H9 (cell line): ENCODE measurements at regions not wholly inside any gene's neighbourhood (a gene's known extent, or its start where the extent isn't known, plus 50 kb on each side); places are given as distances from the start of the nearest gene placed in this dataset.

Source experiments
- DNase-seq: peaks from one replicate; pipeline ENCODE4 v3.0.0-alpha.2; 2017
- H2AFZ ChIP-seq: one replicate; pipeline ENCODE4 v1.6.1; 2013; ENCODE audit warnings: mild to moderate bottlenecking, low read length, control low read depth, moderate library complexity
- H2AK5ac ChIP-seq: 2 replicates; pipeline ENCODE4 v1.6.1; 2013; ENCODE audit warnings: low read length, control low read depth, mixed read lengths; ENCODE audit not compliant: insufficient read length
- H2BK120ac ChIP-seq: one replicate; pipeline ENCODE4 v1.6.1; 2013; ENCODE audit warnings: low read depth, mild to moderate bottlenecking, low read length, control low read depth, inconsistent platforms; ENCODE audit not compliant: poor library complexity, severe bottlenecking
- H2BK12ac ChIP-seq: 2 replicates; pipeline ENCODE4 v1.6.1; 2013; ENCODE audit warnings: low read length, control low read depth, mixed read lengths, low read depth; ENCODE audit not compliant: insufficient read length
- H2BK15ac ChIP-seq: 2 replicates; pipeline ENCODE4 v1.6.1; 2013; ENCODE audit warnings: low read depth, low read length, control low read depth
- H2BK20ac ChIP-seq: one replicate; pipeline ENCODE4 v1.6.1; 2013; ENCODE audit warnings: low read depth, mild to moderate bottlenecking, low read length, control low read depth, inconsistent platforms; ENCODE audit not compliant: poor library complexity, severe bottlenecking
- H2BK5ac ChIP-seq: 2 replicates; pipeline ENCODE4 v1.6.1; 2013; ENCODE audit warnings: low read length, control low read depth, mixed read lengths; ENCODE audit not compliant: insufficient read length
- H3K14ac ChIP-seq: 2 replicates; pipeline ENCODE4 v1.6.1; 2013; ENCODE audit warnings: low read length, control low read depth; ENCODE audit not compliant: insufficient read depth
- H3K18ac ChIP-seq: 2 replicates; pipeline ENCODE4 v1.6.1; 2013; ENCODE audit warnings: low read depth, mild to moderate bottlenecking, mixed read lengths, low read length, control low read depth; ENCODE audit not compliant: insufficient read length
- H3K23ac ChIP-seq: 2 replicates; pipeline ENCODE4 v1.6.1; 2013; ENCODE audit warnings: low read length, control low read depth, mixed read lengths, low read depth; ENCODE audit not compliant: insufficient read length
- H3K23me2 ChIP-seq: 2 replicates; pipeline ENCODE4 v1.6.1; 2013; ENCODE audit warnings: low read depth, mild to moderate bottlenecking, mixed read lengths, low read length, control low read depth; ENCODE audit not compliant: insufficient read length, poor library complexity, severe bottlenecking
- H3K27ac ChIP-seq: 2 replicates; pipeline ENCODE4 v1.5.1; 2013; ENCODE audit warnings: low read length, control low read depth, mixed read lengths, low read depth; ENCODE audit not compliant: insufficient read length
- H3K27me3 ChIP-seq: 2 replicates; pipeline ENCODE4 v1.6.1; 2013; ENCODE audit warnings: low read length, control low read depth, inconsistent platforms; ENCODE audit not compliant: insufficient read depth
- H3K4ac ChIP-seq: 2 replicates; pipeline ENCODE4 v1.6.1; 2013; ENCODE audit warnings: low read depth, mild to moderate bottlenecking, control low read depth, inconsistent platforms, low read length, moderate library complexity
- H3K4me1 ChIP-seq: 2 replicates; pipeline ENCODE4 v1.6.1; 2013; ENCODE audit warnings: low read length, control low read depth, inconsistent platforms; ENCODE audit not compliant: insufficient read depth
- H3K4me2 ChIP-seq: 2 replicates; pipeline ENCODE4 v1.6.1; 2013; ENCODE audit warnings: low read length, control low read depth, mixed read lengths; ENCODE audit not compliant: insufficient read length, insufficient read depth
- H3K56ac ChIP-seq: 2 replicates; pipeline ENCODE4 v1.6.1; 2013; ENCODE audit warnings: low read depth, mild to moderate bottlenecking, mixed read lengths, low read length, control low read depth; ENCODE audit not compliant: insufficient read length
- H3K79me1 ChIP-seq: 2 replicates; pipeline ENCODE4 v1.6.1; 2013; ENCODE audit warnings: low read depth, mild to moderate bottlenecking, moderate library complexity, low read length, control low read depth, inconsistent platforms; ENCODE audit not compliant: insufficient read depth, poor library complexity, severe bottlenecking
- H3K79me2 ChIP-seq: 2 replicates; pipeline ENCODE4 v1.6.1; 2013; ENCODE audit warnings: low read length, control low read depth, inconsistent platforms; ENCODE audit not compliant: insufficient read depth
- H3K9ac ChIP-seq: 2 replicates; pipeline ENCODE4 v1.6.1; 2013; ENCODE audit warnings: low read length, control low read depth, mixed read lengths; ENCODE audit not compliant: insufficient read length; ENCODE audit errors: extremely low read depth
- H3K9me3 ChIP-seq: one replicate; pipeline ENCODE4 v1.6.1; 2013; ENCODE audit warnings: low read depth, low read length, inconsistent platforms; ENCODE audit not compliant: control insufficient read depth
- H3T11ph ChIP-seq: one replicate; pipeline ENCODE4 v1.6.1; 2013; ENCODE audit warnings: mild to moderate bottlenecking, low read length, control low read depth, inconsistent platforms
- H4K20me1 ChIP-seq: one replicate; pipeline ENCODE4 v1.6.1; 2013; ENCODE audit not compliant: control insufficient read depth, insufficient read length, insufficient read depth
- H4K5ac ChIP-seq: 2 replicates; pipeline ENCODE4 v1.6.1; 2013; ENCODE audit warnings: low read depth, mild to moderate bottlenecking, mixed read lengths, low read length, control low read depth; ENCODE audit not compliant: insufficient read length
- H4K8ac ChIP-seq: replicated peaks from 2 replicates; pipeline ENCODE4 v1.6.1; 2013; ENCODE audit warnings: low read length, control low read depth, mixed read lengths, low read depth; ENCODE audit not compliant: insufficient read length
- H4K91ac ChIP-seq: 2 replicates; pipeline ENCODE4 v1.6.1; 2013; ENCODE audit warnings: low read depth, mild to moderate bottlenecking, moderate library complexity, mixed read lengths, low read length, control low read depth; ENCODE audit not compliant: insufficient read length
- H3K27ac Mint-ChIP-seq, 3 experiments: 2 replicates in 2 of 3; 3 replicates in 1 of 3; pipeline ENCODE4 v1.8.0; 2020 to 2021; ENCODE audit warnings: mixed read lengths in 3 of 3, mild to moderate bottlenecking in 1 of 3, moderate library complexity in 1 of 3
- H3K27me3 Mint-ChIP-seq: 2 replicates; pipeline ENCODE4 v1.8.0; 2021; ENCODE audit warnings: low read depth, mild to moderate bottlenecking, moderate library complexity, mixed read lengths
- H3K36me3 Mint-ChIP-seq, 3 experiments: 2 replicates in 2 of 3; 3 replicates in 1 of 3; pipeline ENCODE4 v1.8.0; 2020 to 2021; ENCODE audit warnings: low read depth in 3 of 3, mixed read lengths in 3 of 3; ENCODE audit not compliant: insufficient read depth in 1 of 3
- H3K4me1 Mint-ChIP-seq, 2 experiments: 2 replicates each; pipeline ENCODE4 v1.8.0; 2020; ENCODE audit warnings: mixed read lengths in 2 of 2
- H3K4me3 Mint-ChIP-seq, 2 experiments: 2 replicates in 1 of 2; 3 replicates in 1 of 2; pipeline ENCODE4 v1.8.0; 2020 to 2021; ENCODE audit warnings: mild to moderate bottlenecking in 2 of 2, mixed read lengths in 2 of 2, moderate library complexity in 1 of 2
- H3K9me3 Mint-ChIP-seq, 2 experiments: 2 replicates in 1 of 2; 3 replicates in 1 of 2; pipeline ENCODE4 v1.8.0; 2020; ENCODE audit warnings: mild to moderate bottlenecking in 2 of 2, mixed read lengths in 2 of 2, moderate library complexity in 1 of 2
- CTCF ChIP-seq: fragments of 200-600 bp; sonication (generic); conservative IDR thresholded peaks from 3 replicates; pipeline ENCODE4 v1.8.0; 2021; ENCODE audit warnings: antibody characterized with exemption, mild to moderate bottlenecking
- WGBS: extraction: QIAGEN DNeasy Blood & Tissue Kit; methylation state at CpG from one replicate; pipeline ENCODE4 v1.1.7; 2013; ENCODE audit warnings: missing lambda C conversion rate, low lambda C conversion rate, mixed read lengths; ENCODE audit not compliant: insufficient read length; ENCODE audit errors: extremely low coverage; 5-methylcytosine and 5-hydroxymethylcytosine counted together

- Histone ChIP-seq H4K20me1 (no peaks in the 10 kb centered on the region), H2BK12ac (no peak overlapping the region), H2AK5ac (no peak overlapping the region), H2BK15ac (no peak overlapping the region), H3K9ac (no peak overlapping the region), H3K4ac (no peak overlapping the region), H4K91ac (no peak overlapping the region), H4K5ac (no peak overlapping the region), H2BK120ac (no peak overlapping the region), H4K8ac (no peak overlapping the region), H3K23ac (no peak overlapping the region), H3K79me2 (no peaks in the 10 kb centered on the region), H3K9me3 (no peaks in the 10 kb centered on the region), H3K14ac (no peak overlapping the region), H3T11ph (no peak overlapping the region), H2AFZ (no peak overlapping the region), H3K4me1 (peaks cover 3% of the 10 kb centered on the region; the same call in 1 of the 2 replicates), H3K56ac (no peak overlapping the region), H3K18ac (no peak overlapping the region), H3K23me2 (no peaks in the 10 kb centered on the region), H3K4me2 (no peak overlapping the region), H2BK5ac (no peak overlapping the region), H2BK20ac (no peak overlapping the region), H3K27me3 (no peaks in the 10 kb centered on the region), H3K27ac (no peak overlapping the region), H3K79me1 (no peaks in the 10 kb centered on the region)
- Mint-ChIP-seq H3K27ac (no peak overlapping the region), H3K27me3 (no peaks in the 10 kb centered on the region), H3K9me3 (no peaks in the 10 kb centered on the region), H3K4me1 (peaks cover 45 to 52% of the 10 kb centered on the region in 2 experiments), H3K4me3 (no peak overlapping the region), H3K36me3 (no peaks in the 10 kb centered on the region)
- no peak for TF ChIP-seq CTCF
- no CpG with 5 or more reads among the region's 2 CpGs for WGBS
- no peak for DNase-seq
Observed at GRCh38 chr5:87948486-87948885, 320.2 kb downstream of the TMEM161B start.
